ENCODE measurements at regions not wholly inside any gene's neighbourhood (a gene's known extent, or its start where the extent isn't known, plus 50 kb on each side); places are given as distances from the start of the nearest gene placed in this dataset.

DNA sequence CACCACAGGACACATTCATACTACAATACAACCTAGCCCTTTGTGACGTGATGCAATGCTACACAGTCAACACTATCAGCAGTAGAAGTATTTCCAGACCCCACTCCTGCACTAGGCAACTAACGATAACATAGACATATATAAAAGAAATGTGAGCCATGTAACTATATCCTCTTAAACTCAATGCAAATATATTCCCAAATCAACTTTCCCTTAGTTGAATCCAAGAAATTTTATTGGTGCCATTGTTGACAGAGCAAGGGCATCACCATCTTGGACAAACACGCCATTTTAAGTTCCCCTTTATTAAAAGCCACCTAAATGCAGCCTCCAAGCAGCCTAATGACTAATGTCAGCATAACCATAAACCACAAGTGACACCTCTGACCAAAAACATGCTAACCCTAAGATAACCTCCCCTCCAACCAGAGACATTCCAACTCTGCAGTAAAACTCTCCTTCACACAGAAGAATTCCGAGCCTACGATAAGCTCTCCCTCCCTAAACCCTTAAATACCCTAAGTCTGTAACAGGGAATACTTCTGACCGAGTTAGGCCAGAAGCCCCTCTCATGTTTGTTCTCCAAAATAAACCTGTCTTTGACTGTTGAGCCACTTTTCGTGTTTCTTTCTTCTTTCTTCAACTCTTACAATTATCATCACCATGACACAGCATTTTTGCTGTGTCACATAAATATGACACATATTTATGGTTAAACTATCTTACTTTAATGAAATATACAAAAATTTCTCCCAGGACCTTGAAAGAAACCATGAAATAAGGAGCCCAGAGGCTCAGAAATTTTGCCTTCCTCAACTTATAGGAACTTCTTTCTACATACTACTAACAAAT, 1497.8 kb downstream of the EFNA5 start:
- TF ChIP-seq, protein P1, sequence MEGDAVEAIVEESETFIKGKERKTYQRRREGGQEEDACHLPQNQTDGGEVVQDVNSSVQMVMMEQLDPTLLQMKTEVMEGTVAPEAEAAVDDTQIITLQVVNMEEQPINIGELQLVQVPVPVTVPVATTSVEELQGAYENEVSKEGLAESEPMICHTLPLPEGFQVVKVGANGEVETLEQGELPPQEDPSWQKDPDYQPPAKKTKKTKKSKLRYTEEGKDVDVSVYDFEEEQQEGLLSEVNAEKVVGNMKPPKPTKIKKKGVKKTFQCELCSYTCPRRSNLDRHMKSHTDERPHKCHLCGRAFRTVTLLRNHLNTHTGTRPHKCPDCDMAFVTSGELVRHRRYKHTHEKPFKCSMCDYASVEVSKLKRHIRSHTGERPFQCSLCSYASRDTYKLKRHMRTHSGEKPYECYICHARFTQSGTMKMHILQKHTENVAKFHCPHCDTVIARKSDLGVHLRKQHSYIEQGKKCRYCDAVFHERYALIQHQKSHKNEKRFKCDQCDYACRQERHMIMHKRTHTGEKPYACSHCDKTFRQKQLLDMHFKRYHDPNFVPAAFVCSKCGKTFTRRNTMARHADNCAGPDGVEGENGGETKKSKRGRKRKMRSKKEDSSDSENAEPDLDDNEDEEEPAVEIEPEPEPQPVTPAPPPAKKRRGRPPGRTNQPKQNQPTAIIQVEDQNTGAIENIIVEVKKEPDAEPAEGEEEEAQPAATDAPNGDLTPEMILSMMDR (IDR thresholded peaks at IDR 0.05) = no peak
- TF ChIP-seq POLR2A (IDR thresholded peaks at IDR 0.05) = no peak
